CD1c-positive myeloid dendritic cell (primary cell): ENCODE measurements at regions not wholly inside any gene's neighbourhood (a gene's known extent, or its start where the extent isn't known, plus 50 kb on each side); places are given as distances from the start of the nearest gene placed in this dataset.

Experiments
- DNase-seq: peaks from one replicate; pipeline ENCODE4 v3.0.0-alpha.2; 2016; ENCODE audit errors: extremely low spot score

GRCh38 chr11:28482666-28483065 is 374.5 kb downstream of the METTL15 start:
- no peak for DNase-seq

GRCh38 chr11:28481616-28482480 is 373.7 kb downstream of the METTL15 start:
- DNase-seq = no peak

- DNase-seq = no peak
Observed at GRCh38 chr11:28480406-28480805, 372.2 kb downstream of the METTL15 start.

- DNase-seq = no peak
Observed at GRCh38 chr11:28476864-28477263, 368.7 kb downstream of the METTL15 start.

- no peak for DNase-seq
Observed at GRCh38 chr11:28476049-28476448, 367.9 kb downstream of the METTL15 start.

GRCh38 chr11:28472904-28473303 is 364.7 kb downstream of the METTL15 start:
- no peak for DNase-seq

GRCh38 chr11:28471537-28471936 is 363.3 kb downstream of the METTL15 start:
- no peak for DNase-seq

- DNase-seq = no peak
Observed at GRCh38 chr11:28470180-28470579, 362.0 kb downstream of the METTL15 start.

- DNase-seq = no peak
Observed at GRCh38 chr11:28466506-28466905, 358.3 kb downstream of the METTL15 start.

- no peak for DNase-seq
Observed at GRCh38 chr11:28464252-28464867, 356.2 kb downstream of the METTL15 start.

- DNase-seq = no peak
Observed at GRCh38 chr11:28463826-28464225, 355.6 kb downstream of the METTL15 start.

GRCh38 chr11:28461846-28462245 is 353.7 kb downstream of the METTL15 start:
- no peak for DNase-seq

- DNase-seq = no peak
Observed at GRCh38 chr11:28461338-28461737, 353.1 kb downstream of the METTL15 start.

- no peak for DNase-seq
Observed at GRCh38 chr11:28460348-28460747, 352.2 kb downstream of the METTL15 start.

GRCh38 chr11:28459912-28460311 is 351.7 kb downstream of the METTL15 start:
- no peak for DNase-seq

- no peak for DNase-seq
Observed at GRCh38 chr11:28457481-28458065, 349.4 kb downstream of the METTL15 start.

GRCh38 chr11:28448186-28448585 is 340.0 kb downstream of the METTL15 start:
- DNase-seq = no peak

- no peak for DNase-seq
Observed at GRCh38 chr11:28447226-28447625, 339.0 kb downstream of the METTL15 start.

- no peak for DNase-seq
Observed at GRCh38 chr11:28442131-28442530, 333.9 kb downstream of the METTL15 start.

- DNase-seq = no peak
Observed at GRCh38 chr11:28439403-28439802, 331.2 kb downstream of the METTL15 start.

GRCh38 chr11:28420099-28420498 is 311.9 kb downstream of the METTL15 start:
- no peak for DNase-seq

GRCh38 chr11:28417601-28418323 is 309.6 kb downstream of the METTL15 start:
- no peak for DNase-seq
